ENCODE measurements at regions not wholly inside any gene's neighbourhood (a gene's known extent, or its start where the extent isn't known, plus 50 kb on each side); places are given as distances from the start of the nearest gene placed in this dataset.
"Not testable (repeated sequence)": the region's sequence is repeated elsewhere in the genome, so short reads cannot be mapped to it uniquely, and the experiment has no call there.

- DNase-seq (ENCODE audit: low spot score) = no peak
These were observed 121.5 kb upstream of the PDE1A start for GRCh38 chr2:182548031-182548950.

DNA sequence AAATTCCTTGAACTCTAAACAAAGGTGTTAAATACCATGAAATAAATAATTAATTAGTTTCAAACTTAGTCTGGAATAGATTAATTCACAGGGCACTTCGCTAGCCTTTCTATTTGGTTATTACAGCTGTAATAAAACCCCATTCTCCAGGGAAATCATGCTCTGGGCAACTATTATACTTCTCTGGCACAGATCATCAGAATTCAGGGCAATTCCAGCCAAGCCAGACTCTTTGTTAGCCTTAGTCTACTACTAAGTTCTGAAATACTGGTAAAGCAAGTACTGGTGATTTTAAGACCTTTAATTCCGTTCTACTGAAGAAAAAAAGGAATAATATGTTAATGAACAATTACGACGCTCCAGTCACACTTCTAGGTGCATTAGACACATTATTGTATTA, 123.4 kb upstream of the PDE1A start:
- DNase-seq (ENCODE audit: low spot score) = no peak

- DNase-seq (ENCODE audit: low spot score) = peak; percentile 83
These were observed 125.4 kb upstream of the PDE1A start for GRCh38 chr2:182552232-182552631.

- not testable (repeated sequence) for DNase-seq (ENCODE audit: low spot score)
These were observed 125.9 kb upstream of the PDE1A start for GRCh38 chr2:182552785-182553184.

DNA sequence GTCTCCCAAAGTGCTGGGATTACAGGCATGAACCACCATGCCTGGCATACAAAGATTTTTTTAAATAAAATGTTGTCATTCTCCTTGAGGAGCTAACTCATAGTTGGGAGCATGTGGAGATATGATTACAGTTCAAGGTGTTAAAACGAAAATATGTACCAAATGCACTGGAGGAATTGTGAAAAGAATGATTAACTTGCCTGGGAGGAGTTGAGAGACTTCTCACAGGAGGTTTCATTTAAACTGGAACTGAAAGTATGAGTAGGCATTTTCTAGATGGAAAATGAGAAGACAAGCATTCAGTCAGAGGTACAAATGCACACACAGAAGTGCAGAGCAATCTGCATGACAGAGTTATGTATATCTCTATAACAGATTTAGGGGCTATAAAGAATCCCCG, 126.6 kb upstream of the PDE1A start:
- DNase-seq (ENCODE audit: low spot score) = no peak

DNA sequence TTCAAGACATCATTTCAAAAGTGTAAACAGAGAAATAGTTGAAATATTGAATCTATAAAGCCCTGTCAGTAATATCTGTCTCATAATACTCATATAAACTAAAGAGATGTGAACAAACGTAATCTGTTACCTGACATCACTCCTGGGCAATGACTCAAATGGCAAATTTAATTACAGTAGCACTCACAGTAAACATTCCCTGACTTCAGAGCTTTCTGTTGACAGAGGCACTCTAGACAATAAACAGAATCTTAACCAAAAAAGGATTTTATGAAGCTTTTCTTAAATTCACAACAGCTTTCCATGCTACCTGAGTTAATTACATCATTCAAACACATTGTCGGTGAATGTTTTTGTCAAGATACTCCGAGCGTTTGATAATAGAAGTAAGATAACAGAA, 128.1 kb upstream of the PDE1A start:
- no peak for DNase-seq (ENCODE audit: low spot score)

DNA sequence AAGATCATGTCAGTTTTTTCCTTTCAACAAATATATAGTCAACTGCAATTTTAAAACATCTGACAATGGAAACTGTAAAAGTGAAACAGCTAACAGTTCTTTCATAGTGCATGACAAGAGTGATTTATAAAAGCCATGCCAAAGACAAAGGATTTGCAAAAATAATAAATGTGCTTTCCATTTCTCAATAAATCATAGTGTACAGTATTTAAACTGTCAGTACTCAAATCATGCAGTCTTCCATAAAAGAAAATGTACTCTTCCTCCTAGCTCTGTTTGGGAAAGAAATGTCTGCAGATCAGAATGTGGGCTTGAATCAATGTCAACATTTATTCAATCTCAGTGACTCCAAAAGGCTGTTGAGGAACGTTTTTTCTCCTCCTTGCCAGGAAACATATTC, 131.7 kb upstream of the PDE1A start:
- DNase-seq (ENCODE audit: low spot score) = no peak

- no peak for DNase-seq (ENCODE audit: low spot score)
These were observed 132.8 kb upstream of the PDE1A start for GRCh38 chr2:182559623-182560022.

DNA sequence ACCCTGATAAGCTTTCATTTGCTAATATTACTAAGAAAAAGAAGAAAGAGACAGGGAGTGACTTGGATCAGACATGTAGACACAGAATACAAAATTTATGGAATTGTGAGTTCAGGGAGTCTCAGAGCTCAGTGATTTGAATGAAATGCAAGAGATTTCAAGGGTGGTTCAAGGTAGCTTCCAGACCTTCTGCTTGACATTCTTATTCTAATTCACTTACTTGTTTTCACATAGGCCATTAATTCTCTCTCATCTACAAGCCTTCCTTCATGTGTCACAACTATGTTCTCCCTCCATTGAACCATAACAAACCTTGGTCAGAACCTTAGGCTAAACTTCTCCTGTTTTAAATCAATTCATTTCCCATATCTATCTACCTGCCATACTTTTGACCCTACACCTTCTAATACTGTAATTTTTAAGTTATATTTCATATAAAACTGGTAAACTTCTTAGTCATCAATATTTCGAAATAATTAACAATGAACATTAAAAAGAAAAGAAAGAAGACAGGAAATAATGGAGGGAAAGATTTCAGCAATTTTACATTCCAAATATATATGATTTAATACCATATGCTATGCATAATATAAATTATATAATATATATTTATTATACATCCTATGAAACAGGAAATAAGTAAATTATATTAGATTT, 139.2 kb upstream of the PDE1A start:
- DNase-seq (ENCODE audit: low spot score) = no peak

- DNase-seq (ENCODE audit: low spot score) = no peak
These were observed 142.5 kb upstream of the DNAJC10 start for GRCh38 chr2:182573553-182573952.

DNA sequence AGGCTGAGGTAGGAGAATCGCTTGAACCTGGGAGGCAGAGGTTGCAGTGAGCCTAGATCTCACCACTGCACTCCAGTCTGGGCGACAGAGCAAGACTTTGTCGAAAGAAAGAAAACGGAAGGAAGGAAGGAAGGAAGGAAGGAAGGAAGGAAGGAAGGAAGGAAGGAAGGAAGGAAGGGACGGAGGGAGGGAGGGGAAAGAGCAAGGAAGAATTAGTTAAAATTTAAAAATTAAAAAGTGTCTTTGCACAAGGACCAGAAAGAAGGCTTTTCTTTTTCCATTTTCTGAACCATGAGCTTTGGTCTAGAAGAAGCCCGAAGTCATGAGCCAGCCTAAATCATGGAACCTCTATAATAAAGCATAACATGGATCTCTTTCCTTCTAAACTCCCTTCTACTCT, 138.2 kb upstream of the DNAJC10 start:
- no peak for DNase-seq (ENCODE audit: low spot score)

- DNase-seq (ENCODE audit: low spot score) = no peak
These were observed 134.7 kb upstream of the DNAJC10 start for GRCh38 chr2:182581196-182581935.

GRCh38 chr2:182584462-182584861, 131.6 kb upstream of the DNAJC10 start:
- DNase-seq (ENCODE audit: low spot score) = no peak

- DNase-seq (ENCODE audit: low spot score) = no peak
These were observed 131.1 kb upstream of the DNAJC10 start for GRCh38 chr2:182585001-182585400.

GRCh38 chr2:182585430-182585829, 130.6 kb upstream of the DNAJC10 start:
- no peak for DNase-seq (ENCODE audit: low spot score)

DNA sequence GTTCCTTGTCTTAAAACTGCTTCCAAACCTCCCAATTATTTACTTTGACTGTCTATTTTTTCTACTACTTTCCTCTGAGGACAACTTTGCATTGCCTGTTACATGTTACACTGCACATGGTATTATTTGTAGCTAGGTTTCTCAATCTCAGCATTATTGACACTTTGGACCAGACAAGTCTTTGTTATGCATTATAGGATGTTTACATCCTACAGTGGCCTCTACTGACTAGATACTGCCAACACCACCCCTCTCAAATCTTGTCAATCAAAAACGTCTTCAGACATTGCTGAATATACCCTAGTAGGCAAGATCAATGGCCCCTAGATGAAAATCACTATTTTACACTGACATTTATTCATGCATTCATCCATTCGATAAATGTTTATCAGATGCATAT, 129.6 kb upstream of the DNAJC10 start:
- DNase-seq (ENCODE audit: low spot score) = no peak

DNA sequence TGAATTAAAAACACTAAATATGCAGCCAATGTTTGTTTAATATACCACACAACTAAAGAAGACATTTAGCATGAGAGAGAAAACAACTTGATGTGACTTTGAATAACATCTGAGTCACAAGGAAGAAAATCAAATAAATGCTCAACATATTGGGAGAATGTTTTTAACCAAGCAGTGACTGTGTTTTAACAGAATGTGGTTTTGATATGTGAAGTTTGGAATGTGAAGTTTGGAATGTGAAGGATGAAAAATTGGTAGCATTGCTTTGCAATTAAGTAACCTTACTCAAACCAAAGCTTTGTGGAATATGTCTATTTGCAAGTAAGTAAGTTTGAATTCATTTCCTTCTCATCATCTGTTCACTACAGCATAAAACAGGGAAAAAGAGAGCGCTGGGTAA, 128.2 kb upstream of the DNAJC10 start:
- DNase-seq (ENCODE audit: low spot score) = no peak

- DNase-seq (ENCODE audit: low spot score) = no peak
These were observed 126.9 kb upstream of the DNAJC10 start for GRCh38 chr2:182589121-182589520.

DNA sequence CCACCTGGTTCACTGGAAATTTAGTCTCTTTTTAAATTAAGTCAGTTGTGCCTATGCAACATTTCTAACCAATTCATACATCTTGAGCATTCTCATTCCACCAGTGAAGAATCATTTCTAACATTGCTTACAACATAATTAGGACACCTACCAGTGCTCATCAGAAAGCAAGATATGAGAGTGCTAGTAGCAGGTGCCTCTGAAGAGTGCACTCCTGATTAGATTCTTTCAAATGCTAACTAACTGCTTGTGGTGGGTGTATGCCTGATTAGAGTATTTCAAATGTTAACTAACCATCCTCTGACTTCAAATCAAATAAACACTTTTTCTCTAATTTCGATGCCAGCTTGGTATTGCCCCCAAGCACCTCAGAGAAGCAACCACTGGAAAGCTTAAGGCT, 124.3 kb upstream of the DNAJC10 start:
- DNase-seq (ENCODE audit: low spot score) = no peak

DNA sequence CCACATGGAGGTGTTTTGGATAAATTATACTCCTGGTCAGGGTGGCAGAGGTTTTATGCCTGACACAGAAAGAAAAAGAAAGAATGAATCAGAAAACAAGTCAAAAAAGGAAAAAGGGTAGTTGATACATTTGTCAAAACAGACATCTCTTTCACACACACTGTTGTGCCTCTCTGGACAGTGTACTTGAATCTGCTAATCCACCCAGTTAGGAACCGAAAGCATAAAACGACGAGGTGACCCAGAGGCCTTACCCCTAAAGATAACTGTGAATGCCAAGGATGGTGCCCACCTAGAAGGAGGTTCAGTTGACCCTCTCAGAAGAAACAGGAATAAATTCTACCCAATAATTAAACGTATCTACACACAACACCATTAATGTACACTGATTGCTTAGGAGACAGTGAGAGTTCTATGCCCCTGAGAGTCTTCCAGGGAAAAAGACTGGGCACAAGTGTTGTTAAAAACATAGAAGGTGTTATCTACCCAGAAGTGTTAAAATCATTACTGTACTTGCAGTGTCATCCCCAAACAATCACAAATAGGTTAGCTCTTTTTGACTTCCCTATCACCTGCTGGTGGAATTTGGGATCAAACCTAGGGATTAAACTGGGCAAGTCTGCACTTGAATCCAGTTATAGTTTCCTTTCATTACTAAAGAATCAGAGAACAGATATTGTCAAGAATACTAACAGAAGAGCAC, 123.2 kb upstream of the DNAJC10 start:
- DNase-seq (ENCODE audit: low spot score) = no peak

DNA sequence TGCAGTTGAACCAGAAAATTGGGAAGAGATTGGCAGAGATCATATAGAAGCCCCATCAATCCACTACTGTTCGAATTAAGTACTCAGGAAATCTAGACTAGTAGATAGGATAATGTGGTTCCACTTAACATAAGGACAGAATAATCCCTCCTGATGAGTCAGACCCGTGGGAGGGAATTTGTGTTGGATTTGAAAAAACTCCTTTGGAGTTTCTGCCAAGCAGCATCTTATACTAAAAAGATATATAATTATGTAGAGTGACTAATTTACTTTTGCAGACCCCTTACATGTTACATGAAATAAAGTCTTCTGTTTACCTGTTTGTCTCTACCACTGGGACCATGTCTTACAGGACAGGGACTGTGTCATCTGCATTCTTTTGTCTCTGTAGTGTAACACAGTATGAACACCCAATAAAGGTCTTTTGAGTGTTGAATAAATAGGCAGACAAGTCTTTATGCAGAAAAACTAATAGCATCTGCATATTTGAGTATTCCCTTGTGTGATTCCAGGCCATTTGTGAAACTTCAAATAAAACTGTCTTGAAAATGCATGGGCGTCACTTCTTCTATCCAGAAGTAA, 122.6 kb upstream of the DNAJC10 start:
- peak; percentile 12 for DNase-seq (ENCODE audit: low spot score)

GRCh38 chr2:182594286-182594685, 121.8 kb upstream of the DNAJC10 start:
- DNase-seq (ENCODE audit: low spot score) = no peak
